ENCODE measurements at regions not wholly inside any gene's neighbourhood (a gene's known extent, or its start where the extent isn't known, plus 50 kb on each side); places are given as distances from the start of the nearest gene placed in this dataset.
A peak's percentile ranks its signal among the peaks of the same experiment; 100 is the strongest.
"Not testable (repeated sequence)": the region's sequence is repeated elsewhere in the genome, so short reads cannot be mapped to it uniquely, and the experiment has no call there.

DNA sequence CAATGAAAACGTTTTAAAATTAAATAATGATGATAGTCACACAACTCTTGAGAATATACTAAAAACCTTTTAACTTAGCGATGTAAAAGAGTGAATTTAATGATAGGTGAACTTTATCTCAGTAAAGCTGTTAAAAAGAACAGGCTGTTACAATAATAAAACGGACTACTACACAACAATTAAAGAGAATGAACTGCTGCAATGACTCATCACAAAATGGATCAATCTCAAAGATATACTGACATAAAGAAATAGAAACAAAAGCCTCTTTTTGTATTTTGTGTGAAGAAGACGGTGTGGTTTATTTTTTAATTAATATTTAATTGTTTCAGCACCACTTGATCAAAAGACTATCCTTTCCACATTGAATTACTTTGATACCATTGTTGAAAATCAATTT, 352.4 kb upstream of the GJE1 start:
- TF ChIP-seq, protein P1, sequence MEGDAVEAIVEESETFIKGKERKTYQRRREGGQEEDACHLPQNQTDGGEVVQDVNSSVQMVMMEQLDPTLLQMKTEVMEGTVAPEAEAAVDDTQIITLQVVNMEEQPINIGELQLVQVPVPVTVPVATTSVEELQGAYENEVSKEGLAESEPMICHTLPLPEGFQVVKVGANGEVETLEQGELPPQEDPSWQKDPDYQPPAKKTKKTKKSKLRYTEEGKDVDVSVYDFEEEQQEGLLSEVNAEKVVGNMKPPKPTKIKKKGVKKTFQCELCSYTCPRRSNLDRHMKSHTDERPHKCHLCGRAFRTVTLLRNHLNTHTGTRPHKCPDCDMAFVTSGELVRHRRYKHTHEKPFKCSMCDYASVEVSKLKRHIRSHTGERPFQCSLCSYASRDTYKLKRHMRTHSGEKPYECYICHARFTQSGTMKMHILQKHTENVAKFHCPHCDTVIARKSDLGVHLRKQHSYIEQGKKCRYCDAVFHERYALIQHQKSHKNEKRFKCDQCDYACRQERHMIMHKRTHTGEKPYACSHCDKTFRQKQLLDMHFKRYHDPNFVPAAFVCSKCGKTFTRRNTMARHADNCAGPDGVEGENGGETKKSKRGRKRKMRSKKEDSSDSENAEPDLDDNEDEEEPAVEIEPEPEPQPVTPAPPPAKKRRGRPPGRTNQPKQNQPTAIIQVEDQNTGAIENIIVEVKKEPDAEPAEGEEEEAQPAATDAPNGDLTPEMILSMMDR (IDR thresholded peaks at IDR 0.05; ENCODE audit: insufficient read depth, low read length): no peak
- H3K4me3 ChIP-seq (ENCODE audit: low read depth, low read length): no peak overlapping the region
- DNase-seq (ENCODE audit: low read depth): no peak

DNA sequence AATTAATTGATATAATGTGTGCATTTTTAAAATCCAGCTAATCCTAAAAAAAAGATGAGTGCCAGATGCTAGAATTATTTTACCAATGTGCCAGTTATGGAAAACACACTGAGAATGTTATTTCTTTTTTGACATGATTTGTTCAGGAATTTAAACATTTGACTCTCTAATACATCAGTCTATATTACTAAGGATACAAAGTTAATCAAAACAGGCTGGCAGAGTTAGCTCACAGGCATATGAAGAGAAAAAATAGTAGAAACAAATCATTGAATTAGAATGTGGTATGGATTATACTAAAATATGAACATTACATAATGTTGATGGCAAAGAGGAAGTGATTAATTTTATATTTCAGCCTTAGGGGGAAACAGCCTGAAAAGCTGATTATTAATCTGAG, 368.3 kb upstream of the GJE1 start:
- TF ChIP-seq, protein P1 (IDR thresholded peaks at IDR 0.05; ENCODE audit: insufficient read depth, low read length): no peak
- no peak for DNase-seq (ENCODE audit: low read depth)

DNA sequence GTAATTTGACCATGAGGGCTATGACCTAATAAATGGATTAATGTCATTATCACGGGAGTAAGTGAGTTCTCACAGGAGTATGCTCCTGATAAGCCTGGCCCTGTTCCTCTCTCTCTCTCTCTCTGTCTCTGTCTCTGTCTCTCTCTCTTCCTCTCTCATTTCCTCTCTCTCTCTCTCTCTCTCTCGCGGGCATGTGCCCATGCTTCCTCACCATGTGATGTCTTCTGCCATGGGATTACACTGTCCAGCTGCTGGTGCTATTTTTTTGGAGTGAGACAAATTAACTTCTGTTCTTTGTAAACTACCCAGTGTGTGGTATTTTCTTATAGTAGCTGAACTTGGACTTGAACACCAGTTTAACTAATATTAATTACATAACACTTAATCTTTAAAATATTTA, 374.3 kb upstream of the GJE1 start:
- no peak for DNase-seq (ENCODE audit: low read depth)
- H3K4me3 ChIP-seq (ENCODE audit: low read depth, low read length): no peak overlapping the region
- TF ChIP-seq, protein P1 (IDR thresholded peaks at IDR 0.05; ENCODE audit: insufficient read depth, low read length): no peak

More for the DNA sequence above, 368.3 kb upstream of the GJE1 start:
- H3K4me3 ChIP-seq (ENCODE audit: low read depth, low read length): no peak overlapping the region

DNA sequence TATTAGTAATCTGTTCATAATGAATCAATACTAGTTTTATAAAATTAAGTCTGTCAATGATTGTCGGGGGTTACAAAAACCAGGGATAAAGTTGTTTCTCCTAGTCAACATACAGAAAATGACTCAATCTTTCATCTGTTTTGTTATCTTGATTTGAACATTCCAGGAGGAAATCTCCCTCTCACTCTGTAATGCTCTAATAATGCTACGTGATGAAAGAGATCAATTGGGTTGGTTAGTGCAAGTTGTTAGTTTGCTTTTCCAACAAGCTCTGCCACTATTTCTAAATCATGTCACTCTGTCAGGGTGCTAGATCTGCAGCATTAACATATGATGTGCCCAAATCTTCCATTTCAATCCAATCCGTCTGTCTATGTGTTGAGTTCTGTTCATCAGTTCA, 379.5 kb upstream of the GJE1 start:
- DNase-seq (ENCODE audit: low read depth): no peak
- no peak overlapping the region for H3K4me3 ChIP-seq (ENCODE audit: low read depth, low read length)
- TF ChIP-seq, protein P1 (IDR thresholded peaks at IDR 0.05; ENCODE audit: insufficient read depth, low read length): no peak

DNA sequence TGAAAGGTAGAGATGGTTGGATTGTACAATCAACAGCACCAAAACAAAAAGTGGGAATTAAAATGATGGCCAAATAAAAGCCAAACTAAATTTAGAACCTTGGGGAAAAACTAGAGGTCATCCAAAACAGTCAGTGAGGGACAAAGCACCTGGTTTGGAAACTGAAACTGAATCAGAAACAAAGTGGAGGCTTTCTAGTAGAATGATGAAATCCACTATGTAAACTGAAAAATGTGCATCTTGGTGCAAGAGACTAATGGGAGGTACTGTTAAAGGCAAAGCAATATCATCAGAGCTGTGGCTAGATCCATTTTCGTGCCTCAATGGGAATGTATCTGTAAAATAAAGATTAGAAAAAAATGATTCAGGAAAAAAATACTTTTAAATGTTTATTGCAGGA, 380.0 kb upstream of the GJE1 start:
- TF ChIP-seq, protein P1 (IDR thresholded peaks at IDR 0.05; ENCODE audit: insufficient read depth, low read length): no peak
- no peak overlapping the region for H3K4me3 ChIP-seq (ENCODE audit: low read depth, low read length)
- DNase-seq (ENCODE audit: low read depth): no peak

DNA sequence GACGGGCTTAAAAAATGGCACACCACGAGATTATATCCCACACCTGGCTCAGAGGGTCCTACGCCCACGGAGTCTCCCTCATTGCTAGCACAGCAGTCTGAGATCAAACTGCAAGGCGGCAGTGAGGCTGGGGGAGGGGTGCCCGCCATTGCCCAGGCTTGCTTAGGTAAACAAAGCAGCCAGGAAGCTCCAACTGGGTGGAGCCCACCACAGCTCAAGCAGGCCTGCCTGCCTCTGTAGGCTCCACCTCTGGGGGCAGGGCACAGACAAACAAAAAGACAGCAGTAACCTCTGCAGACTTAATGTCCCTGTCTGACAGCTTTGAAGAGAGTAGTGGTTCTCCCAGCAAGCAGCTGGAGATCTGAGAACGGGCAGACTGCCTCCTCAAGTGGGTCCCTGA, 386.4 kb upstream of the GJE1 start:
- H3K4me3 ChIP-seq (ENCODE audit: low read depth, low read length); DNase-seq (ENCODE audit: low read depth): not testable (repeated sequence)

DNA sequence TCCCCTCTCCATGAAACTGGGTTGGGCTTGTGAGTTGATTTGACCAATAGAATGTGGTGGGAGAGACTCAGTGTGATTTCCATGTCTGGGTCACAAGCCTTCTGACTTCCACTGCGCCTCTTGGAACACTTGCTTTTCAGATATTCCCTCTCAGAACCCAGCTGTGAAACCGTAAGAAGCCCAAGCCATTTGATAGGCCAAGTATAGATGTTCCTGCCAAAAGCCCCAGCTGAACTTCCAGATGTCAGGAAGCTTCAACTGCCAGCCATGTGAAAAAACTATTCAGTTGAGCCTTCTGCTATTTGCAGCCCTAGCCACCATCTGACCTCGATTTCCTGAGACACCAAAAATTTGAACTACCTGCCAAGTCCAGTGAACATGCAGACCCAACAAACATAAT, 387.8 kb upstream of the GJE1 start:
- TF ChIP-seq, protein P1 (IDR thresholded peaks at IDR 0.05; ENCODE audit: insufficient read depth, low read length): no peak
- DNase-seq (ENCODE audit: low read depth): peak; percentile 21
- no peak overlapping the region for H3K4me3 ChIP-seq (ENCODE audit: low read depth, low read length)
